ENCODE measurements at regions not wholly inside any gene's neighbourhood (a gene's known extent, or its start where the extent isn't known, plus 50 kb on each side); places are given as distances from the start of the nearest gene placed in this dataset.

DNA sequence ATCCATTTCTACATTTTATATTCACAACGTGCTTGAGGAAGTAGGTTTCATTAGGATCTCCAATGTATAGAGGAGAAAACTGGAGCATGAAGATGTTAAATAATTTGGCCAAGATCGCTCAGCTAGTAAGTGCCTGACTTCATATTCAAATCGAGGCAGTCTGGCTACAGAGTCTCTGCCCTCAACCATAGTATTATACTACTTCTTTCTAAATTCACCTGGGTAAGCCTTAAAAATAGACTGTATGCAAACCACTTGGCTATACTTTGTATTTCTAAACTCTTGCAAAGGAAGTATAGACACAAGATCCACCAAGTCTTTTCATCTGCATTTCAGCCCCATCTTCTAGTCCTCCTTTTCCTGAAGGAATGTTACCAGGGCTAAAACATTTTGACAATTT lies 232.0 kb downstream of the PLK2 start:
- H3K4me3 Mint-ChIP-seq = no peak overlapping the region
- no peaks in the 10 kb centered on the region for H3K36me3 ChIP-seq
- TF ChIP-seq EZH2 (IDR thresholded peaks at IDR 0.05) = no peak
- TF ChIP-seq EZH2phosphoT487 (IDR thresholded peaks at IDR 0.05) = no peak
- no peak for TF ChIP-seq CTCF (IDR thresholded peaks at IDR 0.05)
- H3K4me1 Mint-ChIP-seq = peaks cover 13% of the 10 kb centered on the region
- DNase-seq (ENCODE audit: low spot score) = no peak
- no peak overlapping the region for H2AFZ ChIP-seq (replicated peaks)
- no peak overlapping the region for H3K4me2 ChIP-seq
- no peaks in the 10 kb centered on the region for H3K27me3 ChIP-seq
- no peak overlapping the region for H3K27ac Mint-ChIP-seq
- H3K79me2 ChIP-seq (ENCODE audit: low read depth) = no peaks in the 10 kb centered on the region
- no peaks in the 10 kb centered on the region for H3K9me3 Mint-ChIP-seq
- H3K9me3 ChIP-seq (ENCODE audit: low read depth) = no peaks in the 10 kb centered on the region
- H3K27me3 Mint-ChIP-seq (ENCODE audit: insufficient read depth, low read depth) = no peaks in the 10 kb centered on the region
- H3K36me3 Mint-ChIP-seq = no peaks in the 10 kb centered on the region
- H3K4me3 ChIP-seq = no peak overlapping the region
- no peak overlapping the region for H3K9ac ChIP-seq
- no peak overlapping the region for H3K27ac ChIP-seq
- H4K20me1 ChIP-seq (ENCODE audit: low read depth) = no peaks in the 10 kb centered on the region
- H3K4me1 ChIP-seq = no peaks in the 10 kb centered on the region
- no peaks in the 10 kb centered on the region for H3F3A ChIP-seq (ENCODE audit: low read depth)

DNA sequence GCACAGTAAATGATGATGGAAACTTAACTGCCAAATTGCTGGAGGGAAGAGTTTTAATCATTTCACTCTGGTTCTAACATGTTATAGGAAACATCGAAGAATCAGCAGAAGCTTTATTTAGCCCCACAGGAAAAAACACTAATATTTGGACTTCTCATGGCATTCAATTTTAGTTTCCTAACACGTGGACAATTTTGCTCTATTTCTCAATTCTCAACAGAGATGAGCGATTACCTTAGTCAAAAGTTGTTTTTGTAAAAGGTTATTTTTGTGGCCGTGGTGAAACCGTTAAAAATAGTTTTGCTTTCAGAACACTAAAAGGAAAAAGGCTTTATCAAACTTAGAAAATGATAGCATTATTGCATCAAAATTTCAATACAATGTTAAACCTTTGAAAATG lies 235.2 kb downstream of the PLK2 start:
- Histone ChIP-seq H3F3A (ENCODE audit: low read depth) (no peaks in the 10 kb centered on the region), H3K4me2 (no peak overlapping the region), H3K4me3 (no peak overlapping the region), H3K9ac (no peak overlapping the region), H3K79me2 (ENCODE audit: low read depth) (no peaks in the 10 kb centered on the region), H3K4me1 (no peaks in the 10 kb centered on the region), H2AFZ (replicated peaks) (no peak overlapping the region), H4K20me1 (ENCODE audit: low read depth) (no peaks in the 10 kb centered on the region), H3K9me3 (ENCODE audit: low read depth) (no peaks in the 10 kb centered on the region), H3K36me3 (no peaks in the 10 kb centered on the region), H3K27ac (no peak overlapping the region), H3K27me3 (no peaks in the 10 kb centered on the region)
- no peak overlapping the region for H3K4me3 Mint-ChIP-seq
- peaks cover 3% of the 10 kb centered on the region for H3K27me3 Mint-ChIP-seq (ENCODE audit: insufficient read depth, low read depth)
- DNase-seq (ENCODE audit: low spot score) = no peak
- peaks cover 3% of the 10 kb centered on the region for H3K9me3 Mint-ChIP-seq
- H3K36me3 Mint-ChIP-seq = no peaks in the 10 kb centered on the region
- H3K27ac Mint-ChIP-seq = no peak overlapping the region
- H3K4me1 Mint-ChIP-seq = peaks cover 4% of the 10 kb centered on the region
- TF ChIP-seq EZH2phosphoT487 (IDR thresholded peaks at IDR 0.05) = no peak
- no peak for TF ChIP-seq EZH2 (IDR thresholded peaks at IDR 0.05)
- TF ChIP-seq CTCF (IDR thresholded peaks at IDR 0.05) = no peak

DNA sequence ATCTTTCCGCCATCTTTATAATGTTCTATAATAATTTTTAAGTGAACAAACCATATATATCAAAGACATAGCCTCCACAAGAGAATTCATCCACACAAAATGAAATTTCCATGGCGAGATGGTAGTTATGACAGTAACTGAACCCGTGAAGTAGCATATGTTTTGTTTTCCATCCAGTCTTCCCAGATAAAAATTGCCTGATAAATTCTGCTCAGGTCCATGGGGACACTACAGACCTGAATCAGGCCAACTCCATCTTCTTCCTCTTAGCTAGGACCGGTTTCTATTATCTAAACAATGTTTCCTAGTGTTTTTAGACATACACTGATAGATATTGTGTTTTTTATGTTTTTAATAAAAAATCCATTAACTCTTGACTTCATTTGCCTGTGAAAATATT lies 235.7 kb downstream of the PLK2 start:
- no peak for DNase-seq (ENCODE audit: low spot score)
- H4K20me1 ChIP-seq (ENCODE audit: low read depth) = no peaks in the 10 kb centered on the region
- no peaks in the 10 kb centered on the region for H3K36me3 ChIP-seq
- peaks cover 4% of the 10 kb centered on the region for H3K9me3 Mint-ChIP-seq
- no peak overlapping the region for H3K4me2 ChIP-seq
- H2AFZ ChIP-seq (replicated peaks) = no peak overlapping the region
- H3K27me3 ChIP-seq = no peaks in the 10 kb centered on the region
- H3K4me3 Mint-ChIP-seq = no peak overlapping the region
- H3F3A ChIP-seq (ENCODE audit: low read depth) = no peaks in the 10 kb centered on the region
- no peaks in the 10 kb centered on the region for H3K79me2 ChIP-seq (ENCODE audit: low read depth)
- no peaks in the 10 kb centered on the region for H3K9me3 ChIP-seq (ENCODE audit: low read depth)
- H3K27me3 Mint-ChIP-seq (ENCODE audit: insufficient read depth, low read depth) = peaks cover 3% of the 10 kb centered on the region
- no peak overlapping the region for H3K9ac ChIP-seq
- H3K27ac Mint-ChIP-seq = no peak overlapping the region
- no peaks in the 10 kb centered on the region for H3K4me1 ChIP-seq
- TF ChIP-seq EZH2phosphoT487 (IDR thresholded peaks at IDR 0.05) (no peak), EZH2 (IDR thresholded peaks at IDR 0.05) (no peak), CTCF (IDR thresholded peaks at IDR 0.05) (no peak)
- no peaks in the 10 kb centered on the region for H3K36me3 Mint-ChIP-seq
- no peak overlapping the region for H3K27ac ChIP-seq
- H3K4me3 ChIP-seq = no peak overlapping the region
- peaks cover under 1% of the 10 kb centered on the region for H3K4me1 Mint-ChIP-seq

DNA sequence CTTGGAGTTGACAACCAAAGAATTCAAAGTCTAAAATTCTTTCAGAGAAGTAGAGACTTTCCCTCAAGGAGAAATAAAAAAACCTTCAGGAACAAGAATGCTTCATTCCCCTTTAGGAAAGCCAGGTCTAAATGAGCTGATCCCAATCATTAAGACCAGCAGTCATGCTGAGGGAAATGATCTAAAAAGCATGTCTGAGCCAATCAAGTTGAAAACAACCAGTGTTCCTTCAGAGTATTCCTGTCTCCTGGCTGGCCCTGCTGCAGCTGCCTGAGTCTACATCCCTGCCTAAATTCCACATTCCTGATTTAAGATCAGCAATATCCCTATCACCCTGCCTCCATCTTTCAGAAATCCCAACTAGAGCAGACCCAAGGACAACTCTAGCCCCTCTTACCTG lies 244.5 kb downstream of the PLK2 start:
- no peak overlapping the region for H2AFZ ChIP-seq (replicated peaks)
- H3K4me3 ChIP-seq = no peak overlapping the region
- no peaks in the 10 kb centered on the region for H3K9me3 ChIP-seq (ENCODE audit: low read depth)
- Mint-ChIP-seq H3K4me1 (no peaks in the 10 kb centered on the region), H3K27me3 (ENCODE audit: insufficient read depth, low read depth) (peaks cover 2% of the 10 kb centered on the region), H3K4me3 (no peak overlapping the region), H3K9me3 (peaks cover 20% of the 10 kb centered on the region), H3K36me3 (no peaks in the 10 kb centered on the region), H3K27ac (no peak overlapping the region)
- no peaks in the 10 kb centered on the region for H3K27me3 ChIP-seq
- H3K79me2 ChIP-seq (ENCODE audit: low read depth) = no peaks in the 10 kb centered on the region
- no peak overlapping the region for H3K27ac ChIP-seq
- no peak overlapping the region for H3K4me2 ChIP-seq
- H3K9ac ChIP-seq = no peak overlapping the region
- TF ChIP-seq EZH2 (IDR thresholded peaks at IDR 0.05) (no peak), EZH2phosphoT487 (IDR thresholded peaks at IDR 0.05) (no peak)
- no peak for DNase-seq (ENCODE audit: low spot score)
- no peaks in the 10 kb centered on the region for H3K4me1 ChIP-seq
- no peaks in the 10 kb centered on the region for H3K36me3 ChIP-seq
- no peaks in the 10 kb centered on the region for H3F3A ChIP-seq (ENCODE audit: low read depth)
- no peaks in the 10 kb centered on the region for H4K20me1 ChIP-seq (ENCODE audit: low read depth)
